ENCODE measurements at regions not wholly inside any gene's neighbourhood (a gene's known extent, or its start where the extent isn't known, plus 50 kb on each side); places are given as distances from the start of the nearest gene placed in this dataset.

GRCh38 chr6:82711105-82711827 lies 347.6 kb downstream of the TPBG start:
- no peak for TF ChIP-seq MAX (IDR thresholded peaks at IDR 0.05)
- no peak for TF ChIP-seq REST (IDR thresholded peaks at IDR 0.05; ENCODE audit: low read depth)
- no peak for TF ChIP-seq RAD21 (IDR thresholded peaks at IDR 0.05; ENCODE audit: low read depth)
- no peak for TF ChIP-seq TAF1 (IDR thresholded peaks at IDR 0.05; ENCODE audit: low read depth)
- no peak for TF ChIP-seq CEBPB (IDR thresholded peaks at IDR 0.05)
- no peak for TF ChIP-seq ZBTB7A (IDR thresholded peaks at IDR 0.05; ENCODE audit: low read depth)
- no peak for TF ChIP-seq EP300 (IDR thresholded peaks at IDR 0.05; ENCODE audit: borderline replicate concordance)
- TF ChIP-seq EGR1 (IDR thresholded peaks at IDR 0.05) = no peak
- TF ChIP-seq USF1 (IDR thresholded peaks at IDR 0.05) = no peak
